ENCODE measurements at regions not wholly inside any gene's neighbourhood (a gene's known extent, or its start where the extent isn't known, plus 50 kb on each side); places are given as distances from the start of the nearest gene placed in this dataset.

- Histone ChIP-seq H3K9me3 (ENCODE audit: control insufficient read depth in 4 of 4, low read length in 3 of 4) (no peaks in the 10 kb centered on the region), H3K27me3 (ENCODE audit: control insufficient read depth in 4 of 4, insufficient read depth in 4 of 4, low read length in 3 of 4) (peaks cover 0 to 8% (median 1%) of the 10 kb centered on the region in 4 donors), H3K27ac (ENCODE audit: low read depth in 1 of 2, low read length in 2 of 2) (no peak overlapping the region), H3K4me3 (ENCODE audit: low read depth in 1 of 3, low read length in 3 of 3) (no peak overlapping the region), H3K9ac (ENCODE audit: low read depth in 1 of 2, low read length in 2 of 2) (no peak overlapping the region), H3K36me3 (ENCODE audit: control insufficient read depth in 4 of 4, insufficient read depth in 3 of 4, low read depth in 1 of 4, low read length in 3 of 4) (no peaks in the 10 kb centered on the region), H3K4me1 (ENCODE audit: control insufficient read depth in 4 of 4, insufficient read depth in 4 of 4, low read length in 3 of 4) (no peaks in the 10 kb centered on the region)
- no peak for TF ChIP-seq ZBTB33 (IDR thresholded peaks at IDR 0.05)
- no peak for TF ChIP-seq HNF4A (conservative IDR thresholded peaks at IDR 0.05)
- no peak for TF ChIP-seq CTCF (IDR thresholded peaks at IDR 0.05; ENCODE audit: low read depth, low read length, missing input control)
- TF ChIP-seq GABPA (IDR thresholded peaks at IDR 0.05 in 1 of 2, conservative IDR thresholded peaks at IDR 0.05 in 1 of 2): no peak
- no peak for TF ChIP-seq HNF4G (IDR thresholded peaks at IDR 0.05)
- no peak for TF ChIP-seq SP1 (IDR thresholded peaks at IDR 0.05)
- no peak for TF ChIP-seq EGR1 (IDR thresholded peaks at IDR 0.05; ENCODE audit: low read depth in 2 of 2)
- TF ChIP-seq RXRA (IDR thresholded peaks at IDR 0.05): no peak
- TF ChIP-seq TAF1 (conservative IDR thresholded peaks at IDR 0.05): no peak
- DNase-seq (ENCODE audit: low spot score): no peak
- WGBS: 56% methylated on average over 2 of the region's 2 CpGs
Measured at GRCh38 chr5:98248949-98249348, 524.5 kb upstream of the RGMB start.

GRCh38 chr5:98258939-98259338 lies 514.5 kb upstream of the RGMB start:
- DNase-seq (ENCODE audit: low spot score): no peak
- 58% methylated on average over 3 of the region's 3 CpGs for WGBS
- no peak overlapping the region for H3K4me3 ChIP-seq (ENCODE audit: low read depth in 1 of 3, low read length in 3 of 3)

GRCh38 chr5:98259595-98259994 lies 513.9 kb upstream of the RGMB start:
- WGBS: 82% methylated on average over 3 of the region's 3 CpGs
- Histone ChIP-seq H3K4me1 (ENCODE audit: control insufficient read depth in 4 of 4, insufficient read depth in 4 of 4, low read length in 3 of 4) (no peaks in the 10 kb centered on the region), H3K27me3 (ENCODE audit: control insufficient read depth in 4 of 4, insufficient read depth in 4 of 4, low read length in 3 of 4) (no peaks in the 10 kb centered on the region), H3K27ac (ENCODE audit: low read depth in 1 of 2, low read length in 2 of 2) (no peak overlapping the region), H3K4me3 (ENCODE audit: low read depth in 1 of 3, low read length in 3 of 3) (no peak overlapping the region), H3K36me3 (ENCODE audit: control insufficient read depth in 4 of 4, insufficient read depth in 3 of 4, low read depth in 1 of 4, low read length in 3 of 4) (no peaks in the 10 kb centered on the region), H3K9ac (ENCODE audit: low read depth in 1 of 2, low read length in 2 of 2) (no peak overlapping the region), H3K9me3 (ENCODE audit: control insufficient read depth in 4 of 4, low read length in 3 of 4) (no peaks in the 10 kb centered on the region)
- DNase-seq (ENCODE audit: low spot score): no peak
- TF ChIP-seq FOXA2 (IDR thresholded peaks at IDR 0.05) (no peak), TAF1 (conservative IDR thresholded peaks at IDR 0.05) (no peak), REST (IDR thresholded peaks at IDR 0.05) (no peak), HNF4G (IDR thresholded peaks at IDR 0.05) (no peak), RXRA (IDR thresholded peaks at IDR 0.05) (no peak), YY1 (IDR thresholded peaks at IDR 0.05) (no peak), MAX (IDR thresholded peaks at IDR 0.05) (no peak), CTCF (IDR thresholded peaks at IDR 0.05; ENCODE audit: low read depth, low read length, missing input control) (no peak), JUND (IDR thresholded peaks at IDR 0.05) (no peak), GABPA (IDR thresholded peaks at IDR 0.05 in 1 of 2, conservative IDR thresholded peaks at IDR 0.05 in 1 of 2) (no peak), EGR1 (IDR thresholded peaks at IDR 0.05; ENCODE audit: low read depth in 2 of 2) (no peak)

More at GRCh38 chr5:98258939-98259338, 514.5 kb upstream of the RGMB start:
- no peaks in the 10 kb centered on the region for H3K4me1 ChIP-seq (ENCODE audit: control insufficient read depth in 4 of 4, insufficient read depth in 4 of 4, low read length in 3 of 4)
- TF ChIP-seq ATF3 (IDR thresholded peaks at IDR 0.05) (no peak), YY1 (IDR thresholded peaks at IDR 0.05) (no peak), NR2F2 (IDR thresholded peaks at IDR 0.05) (no peak), HNF4A (conservative IDR thresholded peaks at IDR 0.05) (no peak), JUND (IDR thresholded peaks at IDR 0.05) (no peak), FOXA1 (IDR thresholded peaks at IDR 0.05) (no peak)
- no peak overlapping the region for H3K9ac ChIP-seq (ENCODE audit: low read depth in 1 of 2, low read length in 2 of 2)
- no peaks in the 10 kb centered on the region for H3K9me3 ChIP-seq (ENCODE audit: control insufficient read depth in 4 of 4, low read length in 3 of 4)
- H3K27ac ChIP-seq (ENCODE audit: low read depth in 1 of 2, low read length in 2 of 2): no peak overlapping the region
- H3K36me3 ChIP-seq (ENCODE audit: control insufficient read depth in 4 of 4, insufficient read depth in 3 of 4, low read depth in 1 of 4, low read length in 3 of 4): no peaks in the 10 kb centered on the region
- H3K27me3 ChIP-seq (ENCODE audit: control insufficient read depth in 4 of 4, insufficient read depth in 4 of 4, low read length in 3 of 4): no peaks in the 10 kb centered on the region

Measured in liver (tissue), 8 donors.